ENCODE measurements at regions not wholly inside any gene's neighbourhood (a gene's known extent, or its start where the extent isn't known, plus 50 kb on each side); places are given as distances from the start of the nearest gene placed in this dataset.

DNA sequence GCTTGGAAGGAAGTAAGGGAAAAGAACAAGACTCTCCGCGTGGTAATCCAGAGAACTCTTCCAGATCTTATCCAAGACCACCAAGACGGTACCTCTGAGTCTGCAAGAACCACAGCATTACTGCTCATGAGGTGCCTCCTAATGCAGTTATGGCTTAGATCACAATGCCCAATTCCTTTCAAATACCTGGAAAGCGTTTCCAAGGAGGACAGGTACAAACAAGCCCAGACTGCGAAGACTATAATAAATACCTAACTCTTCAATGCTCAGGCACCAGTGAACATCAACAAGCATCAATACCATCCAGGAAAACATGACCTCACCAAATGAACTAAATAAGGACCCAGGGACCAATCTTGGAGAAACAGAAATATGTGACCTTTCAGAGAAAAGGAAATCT is 325.5 kb downstream of the CWC27 start:
- Mint-ChIP-seq H3K36me3 (ENCODE audit: low read depth) (peaks cover 2% of the 10 kb centered on the region), H3K27me3 (peaks cover 22% of the 10 kb centered on the region), H3K4me3 (no peak overlapping the region), H3K27ac (no peak overlapping the region), H3K4me1 (peaks cover 2% of the 10 kb centered on the region)
- H3K9me3 ChIP-seq (ENCODE audit: control insufficient read depth, low read length, poor library complexity, severe bottlenecking), result no peaks in the 10 kb centered on the region
- DNase-seq, result no peak
- no peak for ATAC-seq

DNA sequence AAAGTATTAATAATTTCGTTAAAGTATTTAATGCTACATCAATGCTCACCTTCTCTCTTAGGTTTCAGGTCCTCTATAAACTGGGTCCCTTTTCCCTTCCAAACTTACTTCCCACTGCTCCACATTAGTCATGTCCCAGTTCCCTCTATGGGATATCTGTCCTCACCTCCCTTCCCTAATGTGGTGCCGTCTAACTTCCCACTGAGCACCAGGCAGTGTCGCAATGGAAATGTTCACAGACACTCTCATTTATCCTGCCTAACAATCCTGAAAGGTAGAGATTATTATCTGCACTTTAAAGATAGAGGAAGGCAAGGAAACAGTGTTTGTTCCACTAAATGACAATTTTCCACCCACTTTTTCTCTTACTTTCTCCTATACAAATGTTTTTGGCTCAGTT is 329.7 kb downstream of the CWC27 start:
- Mint-ChIP-seq H3K4me1 (peaks cover 9% of the 10 kb centered on the region), H3K36me3 (ENCODE audit: low read depth) (no peaks in the 10 kb centered on the region), H3K27ac (peak overlapping the region; percentile 43), H3K4me3 (no peak overlapping the region), H3K27me3 (peaks cover 14% of the 10 kb centered on the region)
- no peak for ATAC-seq
- H3K9me3 ChIP-seq (ENCODE audit: control insufficient read depth, low read length, poor library complexity, severe bottlenecking), result no peaks in the 10 kb centered on the region
- no peak for DNase-seq
